ENCODE measurements at regions not wholly inside any gene's neighbourhood (a gene's known extent, or its start where the extent isn't known, plus 50 kb on each side); places are given as distances from the start of the nearest gene placed in this dataset.

- Histone ChIP-seq H4K20me1 (ENCODE audit: control insufficient read depth, insufficient read depth, low read depth, low read length) (no peaks in the 10 kb centered on the region), H3K79me2 (ENCODE audit: control insufficient read depth, low read length) (no peaks in the 10 kb centered on the region), H3K9me2 (replicated peaks; ENCODE audit: control insufficient read depth, low read length) (no peaks in the 10 kb centered on the region), H3K9me3 (ENCODE audit: control insufficient read depth, insufficient read depth, low read length) (peaks cover 12% of the 10 kb centered on the region; the same call in 1 of the 2 replicates), H3K27me3 (ENCODE audit: control insufficient read depth, low read length) (peaks cover 9% of the 10 kb centered on the region; the same call in 1 of the 2 replicates), H3K4me3 (ENCODE audit: low read length) (no peak overlapping the region), H3K4me1 (ENCODE audit: control insufficient read depth, low read length) (peaks cover 8% of the 10 kb centered on the region), H3F3A (ENCODE audit: control insufficient read depth, insufficient read depth) (no peaks in the 10 kb centered on the region), H3K36me3 (ENCODE audit: control insufficient read depth, low read length) (no peaks in the 10 kb centered on the region), H3K4me2 (ENCODE audit: low read length) (no peak overlapping the region), H3K27ac (ENCODE audit: low read depth, low read length) (no peak overlapping the region)
- TF ChIP-seq EZH2phosphoT487 (IDR thresholded peaks at IDR 0.05; ENCODE audit: borderline replicate concordance, low read length) = no peak
- no peak for TF ChIP-seq CTCF (IDR thresholded peaks at IDR 0.05; ENCODE audit: low read depth, low read length, poor library complexity, severe bottlenecking)
Observed at GRCh38 chr7:118312966-118313365, 88.5 kb downstream of the ANKRD7 start.

GRCh38 chr7:118324790-118325449, 100.4 kb downstream of the ANKRD7 start:
- no peaks in the 10 kb centered on the region for H3F3A ChIP-seq (ENCODE audit: control insufficient read depth, insufficient read depth)
- TF ChIP-seq EZH2phosphoT487 (IDR thresholded peaks at IDR 0.05; ENCODE audit: borderline replicate concordance, low read length) (no peak), CTCF (IDR thresholded peaks at IDR 0.05; ENCODE audit: low read depth, low read length, poor library complexity, severe bottlenecking) (no peak)
- H3K9me3 ChIP-seq (ENCODE audit: control insufficient read depth, insufficient read depth, low read length) = no peaks in the 10 kb centered on the region; the same call in 1 of the 2 replicates
- H3K4me3 ChIP-seq (ENCODE audit: low read length) = no peak overlapping the region
- H3K79me2 ChIP-seq (ENCODE audit: control insufficient read depth, low read length) = no peaks in the 10 kb centered on the region
- no peaks in the 10 kb centered on the region for H4K20me1 ChIP-seq (ENCODE audit: control insufficient read depth, insufficient read depth, low read depth, low read length)
- H3K36me3 ChIP-seq (ENCODE audit: control insufficient read depth, low read length) = no peaks in the 10 kb centered on the region
- peaks cover 29% of the 10 kb centered on the region for H3K27me3 ChIP-seq (ENCODE audit: control insufficient read depth, low read length)
- no peaks in the 10 kb centered on the region for H3K4me1 ChIP-seq (ENCODE audit: control insufficient read depth, low read length)
- H3K27ac ChIP-seq (ENCODE audit: low read depth, low read length) = no peak overlapping the region
- no peak overlapping the region for H3K4me2 ChIP-seq (ENCODE audit: low read length)
- H3K9me2 ChIP-seq (replicated peaks; ENCODE audit: control insufficient read depth, low read length) = no peaks in the 10 kb centered on the region

GRCh38 chr7:118325450-118325808, 100.9 kb downstream of the ANKRD7 start:
- H3K4me2 ChIP-seq (ENCODE audit: low read length) = no peak overlapping the region
- H3K27me3 ChIP-seq (ENCODE audit: control insufficient read depth, low read length) = peaks cover 32% of the 10 kb centered on the region
- H3K36me3 ChIP-seq (ENCODE audit: control insufficient read depth, low read length) = no peaks in the 10 kb centered on the region
- H3K27ac ChIP-seq (ENCODE audit: low read depth, low read length) = no peak overlapping the region
- no peak overlapping the region for H3K4me3 ChIP-seq (ENCODE audit: low read length)
- no peaks in the 10 kb centered on the region for H3K9me2 ChIP-seq (replicated peaks; ENCODE audit: control insufficient read depth, low read length)
- H3K4me1 ChIP-seq (ENCODE audit: control insufficient read depth, low read length) = no peaks in the 10 kb centered on the region
- no peak for TF ChIP-seq EZH2phosphoT487 (IDR thresholded peaks at IDR 0.05; ENCODE audit: borderline replicate concordance, low read length)
- no peak for TF ChIP-seq CTCF (IDR thresholded peaks at IDR 0.05; ENCODE audit: low read depth, low read length, poor library complexity, severe bottlenecking)
- H4K20me1 ChIP-seq (ENCODE audit: control insufficient read depth, insufficient read depth, low read depth, low read length) = no peaks in the 10 kb centered on the region
- no peaks in the 10 kb centered on the region for H3F3A ChIP-seq (ENCODE audit: control insufficient read depth, insufficient read depth)
- H3K9me3 ChIP-seq (ENCODE audit: control insufficient read depth, insufficient read depth, low read length) = no peaks in the 10 kb centered on the region; the same call in 1 of the 2 replicates
- H3K79me2 ChIP-seq (ENCODE audit: control insufficient read depth, low read length) = no peaks in the 10 kb centered on the region

Data from DOHH2 (cell line).